ENCODE measurements at regions not wholly inside any gene's neighbourhood (a gene's known extent, or its start where the extent isn't known, plus 50 kb on each side); places are given as distances from the start of the nearest gene placed in this dataset.

DNA sequence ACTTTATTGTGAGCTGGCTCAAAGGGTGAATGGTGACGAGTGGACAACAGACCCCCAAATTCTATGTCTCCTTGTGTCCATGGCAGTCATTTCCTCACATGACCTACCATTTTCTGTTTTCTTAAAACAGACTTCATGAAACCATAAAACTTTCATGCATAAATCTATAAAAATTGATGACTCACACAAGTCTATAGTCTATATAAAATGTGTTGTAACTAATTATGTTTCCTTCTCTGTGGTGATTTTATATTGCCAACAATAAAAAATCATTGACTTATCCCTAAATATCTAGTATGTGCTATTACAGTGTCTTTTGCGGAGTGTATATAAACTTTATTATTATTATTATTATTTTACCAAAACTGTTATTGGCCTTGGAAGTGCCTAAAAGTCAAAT, 382.4 kb downstream of the MAT2B start:
- Histone ChIP-seq H3K9ac (ENCODE audit: low read depth in 1 of 2, low read length in 2 of 2) (no peak overlapping the region), H3K4me1 (ENCODE audit: control insufficient read depth in 4 of 4, insufficient read depth in 4 of 4, low read length in 3 of 4) (no peaks in the 10 kb centered on the region), H3K27ac (ENCODE audit: low read depth in 1 of 2, low read length in 2 of 2) (no peak overlapping the region), H3K4me3 (ENCODE audit: low read depth in 1 of 3, low read length in 3 of 3) (no peak overlapping the region), H3K36me3 (ENCODE audit: control insufficient read depth in 4 of 4, insufficient read depth in 3 of 4, low read depth in 1 of 4, low read length in 3 of 4) (no peaks in the 10 kb centered on the region), H3K27me3 (ENCODE audit: control insufficient read depth in 4 of 4, insufficient read depth in 4 of 4, low read length in 3 of 4) (peaks cover 0 to 2% (median 0%) of the 10 kb centered on the region in 4 donors), H3K9me3 (ENCODE audit: control insufficient read depth in 4 of 4, low read length in 3 of 4) (no peaks in the 10 kb centered on the region)
- DNase-seq (ENCODE audit: low spot score): no peak
- WGBS: 78% methylated on average over 2 of the region's 2 CpGs
- TF ChIP-seq HNF4G (IDR thresholded peaks at IDR 0.05) (no peak), TAF1 (conservative IDR thresholded peaks at IDR 0.05) (no peak), RXRA (IDR thresholded peaks at IDR 0.05) (no peak), SP1 (IDR thresholded peaks at IDR 0.05) (no peak), JUND (IDR thresholded peaks at IDR 0.05) (no peak), FOXA2 (IDR thresholded peaks at IDR 0.05) (no peak), HNF4A (conservative IDR thresholded peaks at IDR 0.05) (no peak), FOXA1 (IDR thresholded peaks at IDR 0.05) (no peak), EGR1 (IDR thresholded peaks at IDR 0.05; ENCODE audit: low read depth in 2 of 2) (no peak), GABPA (IDR thresholded peaks at IDR 0.05 in 1 of 2, conservative IDR thresholded peaks at IDR 0.05 in 1 of 2) (no peak), YY1 (IDR thresholded peaks at IDR 0.05) (no peak), RAD21 (IDR thresholded peaks at IDR 0.05) (no peak), NR2F2 (IDR thresholded peaks at IDR 0.05) (no peak)
- TF ChIP-seq, protein P1, sequence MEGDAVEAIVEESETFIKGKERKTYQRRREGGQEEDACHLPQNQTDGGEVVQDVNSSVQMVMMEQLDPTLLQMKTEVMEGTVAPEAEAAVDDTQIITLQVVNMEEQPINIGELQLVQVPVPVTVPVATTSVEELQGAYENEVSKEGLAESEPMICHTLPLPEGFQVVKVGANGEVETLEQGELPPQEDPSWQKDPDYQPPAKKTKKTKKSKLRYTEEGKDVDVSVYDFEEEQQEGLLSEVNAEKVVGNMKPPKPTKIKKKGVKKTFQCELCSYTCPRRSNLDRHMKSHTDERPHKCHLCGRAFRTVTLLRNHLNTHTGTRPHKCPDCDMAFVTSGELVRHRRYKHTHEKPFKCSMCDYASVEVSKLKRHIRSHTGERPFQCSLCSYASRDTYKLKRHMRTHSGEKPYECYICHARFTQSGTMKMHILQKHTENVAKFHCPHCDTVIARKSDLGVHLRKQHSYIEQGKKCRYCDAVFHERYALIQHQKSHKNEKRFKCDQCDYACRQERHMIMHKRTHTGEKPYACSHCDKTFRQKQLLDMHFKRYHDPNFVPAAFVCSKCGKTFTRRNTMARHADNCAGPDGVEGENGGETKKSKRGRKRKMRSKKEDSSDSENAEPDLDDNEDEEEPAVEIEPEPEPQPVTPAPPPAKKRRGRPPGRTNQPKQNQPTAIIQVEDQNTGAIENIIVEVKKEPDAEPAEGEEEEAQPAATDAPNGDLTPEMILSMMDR (IDR thresholded peaks at IDR 0.05; ENCODE audit: low read depth, low read length, missing input control): no peak
- TF ChIP-seq, protein P2, sequence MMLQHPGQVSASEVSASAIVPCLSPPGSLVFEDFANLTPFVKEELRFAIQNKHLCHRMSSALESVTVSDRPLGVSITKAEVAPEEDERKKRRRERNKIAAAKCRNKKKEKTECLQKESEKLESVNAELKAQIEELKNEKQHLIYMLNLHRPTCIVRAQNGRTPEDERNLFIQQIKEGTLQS (IDR thresholded peaks at IDR 0.05): no peak
- TF ChIP-seq, protein P3, sequence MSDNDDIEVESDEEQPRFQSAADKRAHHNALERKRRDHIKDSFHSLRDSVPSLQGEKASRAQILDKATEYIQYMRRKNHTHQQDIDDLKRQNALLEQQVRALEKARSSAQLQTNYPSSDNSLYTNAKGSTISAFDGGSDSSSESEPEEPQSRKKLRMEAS (IDR thresholded peaks at IDR 0.05): no peak
- TF ChIP-seq, protein P4, sequence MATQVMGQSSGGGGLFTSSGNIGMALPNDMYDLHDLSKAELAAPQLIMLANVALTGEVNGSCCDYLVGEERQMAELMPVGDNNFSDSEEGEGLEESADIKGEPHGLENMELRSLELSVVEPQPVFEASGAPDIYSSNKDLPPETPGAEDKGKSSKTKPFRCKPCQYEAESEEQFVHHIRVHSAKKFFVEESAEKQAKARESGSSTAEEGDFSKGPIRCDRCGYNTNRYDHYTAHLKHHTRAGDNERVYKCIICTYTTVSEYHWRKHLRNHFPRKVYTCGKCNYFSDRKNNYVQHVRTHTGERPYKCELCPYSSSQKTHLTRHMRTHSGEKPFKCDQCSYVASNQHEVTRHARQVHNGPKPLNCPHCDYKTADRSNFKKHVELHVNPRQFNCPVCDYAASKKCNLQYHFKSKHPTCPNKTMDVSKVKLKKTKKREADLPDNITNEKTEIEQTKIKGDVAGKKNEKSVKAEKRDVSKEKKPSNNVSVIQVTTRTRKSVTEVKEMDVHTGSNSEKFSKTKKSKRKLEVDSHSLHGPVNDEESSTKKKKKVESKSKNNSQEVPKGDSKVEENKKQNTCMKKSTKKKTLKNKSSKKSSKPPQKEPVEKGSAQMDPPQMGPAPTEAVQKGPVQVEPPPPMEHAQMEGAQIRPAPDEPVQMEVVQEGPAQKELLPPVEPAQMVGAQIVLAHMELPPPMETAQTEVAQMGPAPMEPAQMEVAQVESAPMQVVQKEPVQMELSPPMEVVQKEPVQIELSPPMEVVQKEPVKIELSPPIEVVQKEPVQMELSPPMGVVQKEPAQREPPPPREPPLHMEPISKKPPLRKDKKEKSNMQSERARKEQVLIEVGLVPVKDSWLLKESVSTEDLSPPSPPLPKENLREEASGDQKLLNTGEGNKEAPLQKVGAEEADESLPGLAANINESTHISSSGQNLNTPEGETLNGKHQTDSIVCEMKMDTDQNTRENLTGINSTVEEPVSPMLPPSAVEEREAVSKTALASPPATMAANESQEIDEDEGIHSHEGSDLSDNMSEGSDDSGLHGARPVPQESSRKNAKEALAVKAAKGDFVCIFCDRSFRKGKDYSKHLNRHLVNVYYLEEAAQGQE (IDR thresholded peaks at IDR 0.05): no peak
- TF ChIP-seq, protein P5, sequence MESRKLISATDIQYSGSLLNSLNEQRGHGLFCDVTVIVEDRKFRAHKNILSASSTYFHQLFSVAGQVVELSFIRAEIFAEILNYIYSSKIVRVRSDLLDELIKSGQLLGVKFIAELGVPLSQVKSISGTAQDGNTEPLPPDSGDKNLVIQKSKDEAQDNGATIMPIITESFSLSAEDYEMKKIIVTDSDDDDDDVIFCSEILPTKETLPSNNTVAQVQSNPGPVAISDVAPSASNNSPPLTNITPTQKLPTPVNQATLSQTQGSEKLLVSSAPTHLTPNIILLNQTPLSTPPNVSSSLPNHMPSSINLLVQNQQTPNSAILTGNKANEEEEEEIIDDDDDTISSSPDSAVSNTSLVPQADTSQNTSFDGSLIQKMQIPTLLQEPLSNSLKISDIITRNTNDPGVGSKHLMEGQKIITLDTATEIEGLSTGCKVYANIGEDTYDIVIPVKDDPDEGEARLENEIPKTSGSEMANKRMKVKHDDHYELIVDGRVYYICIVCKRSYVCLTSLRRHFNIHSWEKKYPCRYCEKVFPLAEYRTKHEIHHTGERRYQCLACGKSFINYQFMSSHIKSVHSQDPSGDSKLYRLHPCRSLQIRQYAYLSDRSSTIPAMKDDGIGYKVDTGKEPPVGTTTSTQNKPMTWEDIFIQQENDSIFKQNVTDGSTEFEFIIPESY (IDR thresholded peaks at IDR 0.05): no peak

Measured in liver (tissue), 8 donors.